C4-2B (cell line): ENCODE measurements at regions not wholly inside any gene's neighbourhood (a gene's known extent, or its start where the extent isn't known, plus 50 kb on each side); places are given as distances from the start of the nearest gene placed in this dataset.

Experiments
- H3K27ac ChIP-seq: fragments of 450-650 bp; 2 replicates; pipeline ENCODE4 v1.5.1; 2017
- ZFX ChIP-seq: fragments of 450-650 bp; IDR thresholded peaks from 2 replicates; pipeline ENCODE4 v1.6.1; 2017
- TF ChIP-seq, protein P1 (sequence below): fragments of 450-650 bp; conservative IDR thresholded peaks from 2 replicates; pipeline ENCODE4 v1.5.1; 2017; ENCODE audit warnings: mild to moderate bottlenecking

DNA sequence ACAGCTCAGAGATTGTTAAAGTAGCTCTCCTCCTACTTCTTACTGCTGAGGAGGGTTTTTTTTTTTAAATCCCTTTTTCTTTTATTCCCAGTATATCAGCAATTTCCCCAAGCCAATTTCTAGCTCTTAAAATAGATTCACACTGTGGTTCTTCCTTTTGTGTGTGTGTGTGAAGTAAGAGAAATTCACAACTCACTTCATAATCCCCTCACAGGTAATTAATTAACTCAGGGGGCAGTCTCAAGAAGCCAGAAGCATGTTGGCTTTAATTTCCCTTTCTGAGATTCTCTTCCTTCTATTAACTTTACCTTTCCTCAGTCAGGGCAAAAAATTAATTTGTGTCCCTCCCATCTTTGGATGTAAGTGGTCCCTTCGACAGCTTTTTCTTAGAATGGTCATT lies 71.0 kb upstream of the HMHB1 start:
- H3K27ac ChIP-seq: no peak overlapping the region
- TF ChIP-seq, protein P1, sequence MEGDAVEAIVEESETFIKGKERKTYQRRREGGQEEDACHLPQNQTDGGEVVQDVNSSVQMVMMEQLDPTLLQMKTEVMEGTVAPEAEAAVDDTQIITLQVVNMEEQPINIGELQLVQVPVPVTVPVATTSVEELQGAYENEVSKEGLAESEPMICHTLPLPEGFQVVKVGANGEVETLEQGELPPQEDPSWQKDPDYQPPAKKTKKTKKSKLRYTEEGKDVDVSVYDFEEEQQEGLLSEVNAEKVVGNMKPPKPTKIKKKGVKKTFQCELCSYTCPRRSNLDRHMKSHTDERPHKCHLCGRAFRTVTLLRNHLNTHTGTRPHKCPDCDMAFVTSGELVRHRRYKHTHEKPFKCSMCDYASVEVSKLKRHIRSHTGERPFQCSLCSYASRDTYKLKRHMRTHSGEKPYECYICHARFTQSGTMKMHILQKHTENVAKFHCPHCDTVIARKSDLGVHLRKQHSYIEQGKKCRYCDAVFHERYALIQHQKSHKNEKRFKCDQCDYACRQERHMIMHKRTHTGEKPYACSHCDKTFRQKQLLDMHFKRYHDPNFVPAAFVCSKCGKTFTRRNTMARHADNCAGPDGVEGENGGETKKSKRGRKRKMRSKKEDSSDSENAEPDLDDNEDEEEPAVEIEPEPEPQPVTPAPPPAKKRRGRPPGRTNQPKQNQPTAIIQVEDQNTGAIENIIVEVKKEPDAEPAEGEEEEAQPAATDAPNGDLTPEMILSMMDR: no peak
- TF ChIP-seq ZFX: no peak

DNA sequence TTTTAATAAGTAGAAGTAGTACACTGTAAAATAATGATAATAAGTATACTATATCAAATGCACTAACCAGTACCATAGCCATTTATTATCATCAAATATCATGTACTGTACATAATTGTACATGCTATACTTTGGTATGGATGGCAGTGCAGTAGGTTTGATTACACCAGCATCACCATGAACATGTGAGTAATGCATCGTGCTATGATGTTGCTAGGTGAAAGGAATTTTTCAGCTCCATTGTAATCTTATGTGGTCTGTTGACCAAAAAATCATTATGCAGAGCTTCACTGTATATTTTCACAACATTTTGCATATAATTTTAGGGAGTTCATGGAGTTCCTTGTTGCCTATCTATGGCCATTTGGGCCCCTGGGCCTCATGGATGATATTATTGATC lies 72.2 kb upstream of the HMHB1 start:
- TF ChIP-seq ZFX: no peak
- TF ChIP-seq, protein P1: no peak
- H3K27ac ChIP-seq: no peak overlapping the region

DNA sequence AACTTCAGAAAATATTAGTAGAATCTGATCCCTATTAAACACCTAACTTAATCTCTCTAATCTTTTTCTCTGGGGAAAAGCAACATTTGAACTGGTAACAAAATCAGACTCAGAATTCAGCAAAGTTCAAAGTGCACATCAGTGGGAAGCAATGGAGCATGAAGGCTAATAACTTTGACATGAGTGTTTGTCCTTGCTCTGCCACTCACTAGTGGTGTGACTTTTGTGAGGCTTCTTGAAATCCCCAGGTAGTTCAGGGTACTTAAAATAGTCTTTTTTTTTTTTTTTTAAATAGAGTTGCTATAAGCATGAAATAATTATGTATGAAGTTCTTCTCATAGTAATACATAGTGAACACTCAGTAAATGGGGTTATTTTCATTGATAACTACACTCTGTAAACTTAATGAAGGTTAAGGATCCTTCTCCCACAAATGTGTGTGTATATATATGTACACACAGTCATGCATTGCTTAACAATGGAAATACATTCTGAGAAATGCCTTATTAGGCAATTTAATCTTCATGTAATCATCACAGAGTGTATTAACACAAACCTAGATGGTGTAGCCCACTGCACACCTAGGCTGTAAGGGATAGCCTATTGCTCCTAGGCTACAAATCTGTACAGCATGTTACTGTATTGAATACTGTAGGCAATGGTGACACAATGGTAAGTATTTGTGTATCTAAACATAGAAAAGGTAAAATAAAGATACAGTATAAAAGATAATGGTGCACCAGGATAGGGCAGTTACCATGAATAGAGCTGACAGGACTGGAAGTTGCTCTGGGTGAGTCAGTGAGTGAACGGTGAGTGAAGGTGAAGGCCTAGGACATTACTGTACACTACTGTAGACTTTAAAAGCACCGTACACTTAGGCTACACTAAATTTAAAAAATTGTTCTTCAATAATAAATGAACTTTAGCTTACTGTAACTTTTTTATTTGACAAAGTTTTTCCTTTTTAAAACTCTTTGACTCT lies 73.3 kb upstream of the HMHB1 start:
- TF ChIP-seq, protein P1: no peak
- no peak for TF ChIP-seq ZFX
- no peak overlapping the region for H3K27ac ChIP-seq

DNA sequence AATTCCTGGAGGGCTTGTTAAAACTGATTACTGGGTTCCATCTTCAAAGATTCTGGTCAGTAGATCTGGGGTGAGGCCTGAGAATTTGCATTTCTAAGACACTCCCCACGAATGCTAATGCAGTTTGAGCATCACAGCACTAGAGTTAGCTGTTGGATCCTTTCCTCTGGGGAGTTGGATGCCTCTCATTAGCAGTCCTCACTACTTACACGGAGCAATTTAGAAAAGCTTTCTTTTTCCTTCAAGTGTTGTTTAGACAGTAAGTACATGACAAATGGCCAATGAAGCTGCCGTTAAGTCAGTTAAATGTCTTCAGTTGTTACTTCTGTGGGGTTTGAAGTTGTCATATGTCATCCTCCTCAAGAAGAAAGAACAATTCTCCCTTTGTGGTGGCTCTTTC lies 74.9 kb upstream of the HMHB1 start:
- no peak overlapping the region for H3K27ac ChIP-seq
- TF ChIP-seq, protein P1: no peak
- no peak for TF ChIP-seq ZFX

DNA sequence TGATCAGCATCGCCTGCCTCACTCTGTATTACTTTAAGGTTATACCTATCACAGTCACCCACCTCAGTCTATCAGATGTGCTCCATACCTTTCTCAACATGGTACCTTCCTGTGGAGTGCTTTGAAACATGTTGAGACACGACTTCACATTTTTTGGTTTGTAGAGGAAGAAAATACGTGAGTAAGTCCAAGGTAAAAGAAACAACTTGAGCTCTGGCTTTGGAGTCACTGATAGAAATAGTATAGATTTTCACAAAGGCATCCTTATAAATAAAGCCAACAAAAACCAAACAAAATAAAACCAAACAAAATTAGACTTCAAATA lies 77.5 kb upstream of the HMHB1 start:
- TF ChIP-seq, protein P1: no peak
- TF ChIP-seq ZFX: no peak
- no peak overlapping the region for H3K27ac ChIP-seq

DNA sequence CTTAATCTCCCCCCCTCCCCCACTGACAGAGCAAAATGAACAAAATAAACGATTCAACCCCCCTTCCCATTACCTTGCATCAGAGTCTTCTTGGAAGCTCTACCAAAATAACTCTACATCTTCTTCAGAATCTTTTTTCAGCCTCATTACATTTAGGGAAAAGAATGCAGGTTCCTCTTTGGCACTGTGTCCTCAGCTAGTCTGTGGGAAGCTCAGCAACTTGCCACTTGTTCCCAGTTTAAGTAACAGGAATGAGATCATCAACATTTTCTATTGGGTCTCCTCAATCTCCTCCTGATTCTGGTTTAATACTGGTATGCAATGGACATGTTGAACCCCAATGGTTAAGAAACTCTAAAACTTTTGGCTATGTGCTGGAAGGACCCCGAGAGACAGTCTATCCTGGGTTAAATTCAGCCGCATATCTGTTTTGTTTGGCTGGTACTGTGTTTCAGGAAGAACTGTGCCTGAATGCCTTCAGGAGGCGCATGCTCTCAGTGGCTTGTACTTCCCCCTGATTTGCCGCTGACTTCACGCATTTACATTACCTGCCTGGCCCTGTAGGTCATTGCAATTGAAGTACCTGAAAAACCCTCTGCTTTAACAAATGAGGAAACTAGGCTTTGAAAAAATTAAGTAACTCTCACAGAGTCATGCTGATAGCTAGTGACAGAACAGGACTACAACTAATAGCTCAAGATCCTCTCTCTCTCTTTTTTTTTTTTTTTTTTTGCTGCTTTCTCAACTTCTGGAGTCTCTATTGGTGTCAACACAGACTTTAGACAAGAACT lies 78.1 kb upstream of the HMHB1 start:
- TF ChIP-seq, protein P1: no peak
- TF ChIP-seq ZFX: no peak
- H3K27ac ChIP-seq: no peak overlapping the region

DNA sequence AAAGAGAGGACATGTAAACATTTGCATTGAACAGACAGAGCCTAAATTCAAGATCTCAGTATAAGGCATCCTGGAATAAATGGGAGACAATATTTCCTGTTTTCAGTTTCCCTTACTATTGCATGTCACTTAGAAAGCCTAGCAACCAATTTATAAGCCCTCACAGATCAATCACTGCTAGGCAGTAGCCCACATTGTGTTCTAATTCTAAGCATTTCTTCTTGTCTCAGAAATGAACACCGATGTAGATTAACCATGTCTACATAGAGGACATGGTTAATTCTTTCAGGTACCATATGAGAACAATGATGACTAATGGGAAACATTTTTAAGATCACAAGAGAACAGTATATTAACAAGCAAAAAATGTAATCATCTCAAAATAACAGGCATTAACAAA lies 79.6 kb upstream of the HMHB1 start:
- TF ChIP-seq, protein P1: no peak
- TF ChIP-seq ZFX: no peak
- H3K27ac ChIP-seq: no peak overlapping the region
